ENCODE measurements at regions not wholly inside any gene's neighbourhood (a gene's known extent, or its start where the extent isn't known, plus 50 kb on each side); places are given as distances from the start of the nearest gene placed in this dataset.

DNA sequence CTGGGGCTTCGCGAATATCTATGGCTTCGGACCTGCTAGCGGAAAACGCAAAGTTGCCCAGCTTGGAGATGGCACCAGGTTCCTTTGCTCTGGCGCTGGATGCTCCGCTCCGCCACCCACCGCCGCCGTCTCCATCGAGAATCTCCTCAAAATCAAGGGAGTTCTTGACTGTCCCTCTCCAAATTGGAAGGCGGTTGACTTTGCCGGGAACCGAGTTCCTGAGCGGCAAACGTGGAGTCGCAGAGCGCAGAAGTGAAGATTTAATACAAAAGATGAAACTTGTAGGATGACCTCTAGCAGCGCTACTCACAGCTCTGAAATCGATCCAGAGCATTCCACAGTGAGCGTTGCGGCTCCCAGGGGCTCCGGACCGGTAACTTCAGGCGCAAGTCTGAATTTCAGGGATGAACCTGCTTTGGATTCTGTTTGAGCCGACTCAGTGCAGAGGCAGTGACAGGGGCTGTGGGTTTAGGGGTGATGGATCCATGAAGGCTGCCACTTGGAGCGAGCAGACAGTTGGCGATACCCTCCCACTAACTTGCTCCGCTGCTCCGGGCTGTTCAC is 1641.5 kb upstream of the C9orf72 start:
- Histone ChIP-seq H3K27me3 (peaks cover 30 to 76% (median 44%) of the 10 kb centered on the region in 9 donors), H3K36me3 (no peaks in the 10 kb centered on the region), H3K4me1 (peaks cover 0 to 26% (median 9%) of the 10 kb centered on the region in 12 donors), H3K9me3 (no peaks in the 10 kb centered on the region), H3K4me3 (peak overlapping the region in 1 of 12 donors; percentile 13), H3K27ac (no peak overlapping the region)
- TF ChIP-seq POLR2A (IDR thresholded peaks at IDR 0.05), result no peak
- TF ChIP-seq, protein P1, sequence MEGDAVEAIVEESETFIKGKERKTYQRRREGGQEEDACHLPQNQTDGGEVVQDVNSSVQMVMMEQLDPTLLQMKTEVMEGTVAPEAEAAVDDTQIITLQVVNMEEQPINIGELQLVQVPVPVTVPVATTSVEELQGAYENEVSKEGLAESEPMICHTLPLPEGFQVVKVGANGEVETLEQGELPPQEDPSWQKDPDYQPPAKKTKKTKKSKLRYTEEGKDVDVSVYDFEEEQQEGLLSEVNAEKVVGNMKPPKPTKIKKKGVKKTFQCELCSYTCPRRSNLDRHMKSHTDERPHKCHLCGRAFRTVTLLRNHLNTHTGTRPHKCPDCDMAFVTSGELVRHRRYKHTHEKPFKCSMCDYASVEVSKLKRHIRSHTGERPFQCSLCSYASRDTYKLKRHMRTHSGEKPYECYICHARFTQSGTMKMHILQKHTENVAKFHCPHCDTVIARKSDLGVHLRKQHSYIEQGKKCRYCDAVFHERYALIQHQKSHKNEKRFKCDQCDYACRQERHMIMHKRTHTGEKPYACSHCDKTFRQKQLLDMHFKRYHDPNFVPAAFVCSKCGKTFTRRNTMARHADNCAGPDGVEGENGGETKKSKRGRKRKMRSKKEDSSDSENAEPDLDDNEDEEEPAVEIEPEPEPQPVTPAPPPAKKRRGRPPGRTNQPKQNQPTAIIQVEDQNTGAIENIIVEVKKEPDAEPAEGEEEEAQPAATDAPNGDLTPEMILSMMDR (IDR thresholded peaks at IDR 0.05), result no peak
- DNase-seq, result no peak
- ATAC-seq, result no peak
- WGBS, 4 donors, result 2 to 4% (median 2%) methylated on average over 31 of the region's 31 CpGs
- intact Hi-C loops (cut with DNase I), result loop anchor here in 1 of 10 donors (5.0 kb wide), 1 partner anchor 52 kb away; no protein-coding TSS in a partner anchor

DNA sequence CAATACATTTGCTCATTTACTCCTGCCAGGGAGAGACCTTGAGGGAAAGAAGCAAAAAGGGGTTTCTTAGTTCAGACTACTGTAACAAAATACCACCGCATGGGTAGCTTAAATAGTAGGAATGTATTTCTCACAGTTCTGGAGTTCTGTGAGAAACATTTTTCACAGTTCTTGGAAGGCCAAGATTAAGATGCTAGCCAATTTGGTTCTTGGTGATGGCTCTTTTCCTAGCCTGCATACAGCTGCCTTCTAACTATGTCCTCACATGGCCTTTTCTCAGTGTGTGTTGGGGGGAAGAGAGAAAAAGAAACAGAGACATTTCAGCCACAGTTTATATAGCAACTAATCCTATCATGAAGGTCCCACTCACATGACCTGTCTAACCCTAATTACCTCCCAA is 1644.7 kb upstream of the C9orf72 start:
- TF ChIP-seq POLR2A (IDR thresholded peaks at IDR 0.05), result no peak
- H3K36me3 ChIP-seq, result no peaks in the 10 kb centered on the region
- H3K27me3 ChIP-seq, result peaks cover 17 to 53% (median 35%) of the 10 kb centered on the region in 9 donors
- no peak for ATAC-seq
- no peak for DNase-seq
- no peaks in the 10 kb centered on the region for H3K9me3 ChIP-seq
- H3K27ac ChIP-seq, result no peak overlapping the region
- H3K4me3 ChIP-seq, result no peak overlapping the region
- peaks cover 0 to 12% (median 3%) of the 10 kb centered on the region in 12 donors for H3K4me1 ChIP-seq
- whole genome bisulfite sequencing, 4 donors, result 78 to 89% (median 81%) methylated on average over 1 of the region's 1 CpG
- intact Hi-C loops (cut with DNase I), result no loop called here

DNA sequence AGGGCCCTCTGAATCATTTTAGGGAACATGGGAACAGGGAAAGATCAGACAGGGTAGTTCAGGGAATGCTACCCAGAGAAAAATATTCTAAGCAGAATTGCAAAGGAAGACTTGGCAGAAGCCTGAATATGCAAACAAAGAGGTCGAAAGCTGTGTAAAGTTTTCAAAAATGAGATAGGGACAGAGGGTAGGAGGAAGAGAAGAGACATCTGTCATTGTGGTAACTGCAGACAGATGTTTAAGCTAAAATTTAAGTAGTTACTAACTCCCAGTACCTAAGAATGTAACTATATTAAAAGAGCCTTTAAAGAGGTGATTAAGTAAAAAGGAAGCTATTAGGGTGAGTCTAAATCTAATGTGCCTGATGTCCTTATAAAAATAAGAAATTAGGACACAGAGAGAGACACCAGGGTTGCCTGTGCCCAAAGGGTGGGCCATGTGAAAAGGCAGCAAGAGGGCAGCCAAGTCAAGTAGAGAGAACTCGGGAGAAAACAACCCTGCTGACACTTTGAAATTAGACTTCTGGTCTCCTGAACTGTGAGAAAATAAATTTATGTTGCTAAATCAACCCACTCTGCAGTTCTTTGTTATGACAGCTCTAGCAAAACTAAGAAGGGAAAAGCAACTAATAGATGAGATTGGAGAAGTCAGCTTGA is 1647.4 kb upstream of the C9orf72 start:
- DNase-seq (no peak), ATAC-seq (no peak)
- H3K27ac ChIP-seq, result no peak overlapping the region
- H3K4me1 ChIP-seq, result no peaks in the 10 kb centered on the region
- intact Hi-C loops (cut with DNase I), result no loop called here
- H3K36me3 ChIP-seq, result no peaks in the 10 kb centered on the region
- no peak for TF ChIP-seq POLR2A (IDR thresholded peaks at IDR 0.05)
- TF ChIP-seq, protein P1 (IDR thresholded peaks at IDR 0.05), result no peak
- H3K9me3 ChIP-seq, result no peaks in the 10 kb centered on the region
- H3K4me3 ChIP-seq, result no peak overlapping the region
- 33 to 46% (median 37%) methylated on average over 2 of the region's 2 CpGs for WGBS, 4 donors
- peaks cover 0 to 25% (median 11%) of the 10 kb centered on the region in 9 donors for H3K27me3 ChIP-seq

DNA sequence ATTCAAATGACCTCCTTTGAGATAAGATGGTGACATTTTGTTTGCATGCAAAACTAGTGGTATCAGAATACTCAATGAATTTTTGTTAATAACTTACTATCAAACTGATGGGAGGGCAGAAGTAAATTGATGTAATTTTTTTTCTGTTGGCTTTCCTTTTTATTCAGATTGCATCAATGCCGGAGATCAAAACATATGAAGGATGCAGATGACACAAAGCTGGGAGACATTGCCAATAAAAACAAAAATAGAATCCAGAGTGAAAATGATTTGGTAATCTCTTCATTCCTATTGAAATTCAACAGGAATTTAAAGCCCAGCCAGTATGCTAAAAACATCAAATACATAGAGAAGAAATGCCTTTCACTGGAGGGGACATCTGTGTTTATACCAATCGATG is 1655.3 kb upstream of the C9orf72 start:
- Histone ChIP-seq H3K27me3 (no peaks in the 10 kb centered on the region), H3K27ac (no peak overlapping the region), H3K4me3 (no peak overlapping the region), H3K4me1 (no peaks in the 10 kb centered on the region), H3K9me3 (no peaks in the 10 kb centered on the region), H3K36me3 (no peaks in the 10 kb centered on the region)
- TF ChIP-seq, protein P1 (IDR thresholded peaks at IDR 0.05), result no peak
- TF ChIP-seq POLR2A (IDR thresholded peaks at IDR 0.05), result no peak
- DNase-seq (no peak), ATAC-seq (no peak)
- intact Hi-C loops (cut with DNase I), result no loop called here
- 49 to 63% (median 56%) methylated on average over 2 of the region's 2 CpGs for WGBS, 4 donors
